Spinal cord (tissue), 9 donors: ENCODE measurements at regions not wholly inside any gene's neighbourhood (a gene's known extent, or its start where the extent isn't known, plus 50 kb on each side); places are given as distances from the start of the nearest gene placed in this dataset.

ENCODE experiments used
- DNase-seq, 6 donors: peaks; one replicate each; pipeline versions ENCODE4 v3.0.0 to v3.0.0-alpha.2; 2013 to 2015; ENCODE audit warnings: low spot score in 6 of 6, low read depth in 4 of 6
- H3K27ac ChIP-seq: one replicate; pipeline ENCODE4 v1.5.1; 2013; ENCODE audit warnings: low read depth, low read length, control low read depth
- H3K27me3 ChIP-seq: one replicate; pipeline ENCODE4 v1.6.1; 2013; ENCODE audit warnings: low read length; ENCODE audit not compliant: control insufficient read depth, insufficient read depth
- H3K36me3 ChIP-seq: one replicate; pipeline ENCODE4 v1.6.1; 2013; ENCODE audit warnings: low read length; ENCODE audit not compliant: control insufficient read depth, insufficient read depth
- H3K4me1 ChIP-seq: one replicate; pipeline ENCODE4 v1.6.1; 2013; ENCODE audit warnings: low read length; ENCODE audit not compliant: control insufficient read depth, insufficient read depth
- H3K4me3 ChIP-seq: one replicate; pipeline ENCODE4 v1.5.1; 2013; ENCODE audit warnings: low read depth, low read length, control low read depth
- H3K9me3 ChIP-seq: one replicate; pipeline ENCODE4 v1.6.1; 2013; ENCODE audit warnings: low read length; ENCODE audit not compliant: control insufficient read depth, insufficient read depth
- WGBS: methylation state at CpG from one replicate; pipeline ENCODE4 v1.1.5; 2013; ENCODE audit warnings: missing lambda C conversion rate; ENCODE audit not compliant: insufficient coverage; 5-methylcytosine and 5-hydroxymethylcytosine counted together
- donor health status: healthy.

DNA sequence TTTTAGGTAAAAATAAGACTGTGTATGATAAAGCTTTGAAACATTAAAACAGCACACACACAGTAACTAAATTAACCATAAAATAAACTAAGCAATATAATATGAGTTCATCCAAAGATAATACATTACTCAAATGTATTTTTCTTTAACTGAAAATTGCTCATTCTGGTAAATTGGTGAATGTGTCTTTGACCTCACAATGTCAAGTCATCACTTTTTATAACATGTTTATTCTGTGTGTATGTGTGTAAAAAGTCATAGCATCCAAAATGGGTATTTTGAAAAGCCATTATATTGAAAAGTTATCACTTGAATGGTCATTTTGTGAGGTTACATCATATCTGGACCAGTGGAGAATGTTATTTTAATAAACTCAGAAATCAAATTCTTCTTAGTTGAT lies 724.6 kb downstream of the ADGRL2 start:
- peaks cover 4% of the 10 kb centered on the region for H3K9me3 ChIP-seq
- H3K4me1 ChIP-seq = no peaks in the 10 kb centered on the region
- no peak overlapping the region for H3K27ac ChIP-seq
- no peak overlapping the region for H3K4me3 ChIP-seq
- H3K27me3 ChIP-seq = no peaks in the 10 kb centered on the region
- DNase-seq = no peak
- H3K36me3 ChIP-seq = no peaks in the 10 kb centered on the region

DNA sequence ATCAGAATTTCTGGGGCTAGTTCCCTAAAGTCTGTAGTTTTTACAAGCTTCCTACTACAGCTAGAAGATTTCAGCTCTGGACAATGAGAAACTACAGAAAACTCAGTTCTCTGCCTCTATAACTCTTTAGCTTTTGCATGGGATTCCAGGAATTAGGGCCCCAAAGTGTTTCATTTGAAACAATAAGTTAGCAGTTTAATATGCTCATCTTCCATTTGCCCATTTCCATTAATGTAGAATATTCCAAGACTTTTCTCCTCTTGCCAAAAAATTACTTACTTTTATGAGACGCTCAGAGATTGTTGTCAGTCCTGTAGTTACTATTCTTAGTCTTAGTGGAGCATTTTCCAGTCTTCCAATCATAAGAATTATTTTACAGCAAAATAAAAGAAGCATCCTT lies 719.9 kb downstream of the ADGRL2 start:
- no peak overlapping the region for H3K4me3 ChIP-seq
- no peaks in the 10 kb centered on the region for H3K27me3 ChIP-seq
- no CpG with 5 or more reads among the region's 1 CpG for WGBS
- H3K36me3 ChIP-seq = no peaks in the 10 kb centered on the region
- no peak overlapping the region for H3K27ac ChIP-seq
- peaks cover 3% of the 10 kb centered on the region for H3K4me1 ChIP-seq
- H3K9me3 ChIP-seq = no peaks in the 10 kb centered on the region
- DNase-seq = no peak

DNA sequence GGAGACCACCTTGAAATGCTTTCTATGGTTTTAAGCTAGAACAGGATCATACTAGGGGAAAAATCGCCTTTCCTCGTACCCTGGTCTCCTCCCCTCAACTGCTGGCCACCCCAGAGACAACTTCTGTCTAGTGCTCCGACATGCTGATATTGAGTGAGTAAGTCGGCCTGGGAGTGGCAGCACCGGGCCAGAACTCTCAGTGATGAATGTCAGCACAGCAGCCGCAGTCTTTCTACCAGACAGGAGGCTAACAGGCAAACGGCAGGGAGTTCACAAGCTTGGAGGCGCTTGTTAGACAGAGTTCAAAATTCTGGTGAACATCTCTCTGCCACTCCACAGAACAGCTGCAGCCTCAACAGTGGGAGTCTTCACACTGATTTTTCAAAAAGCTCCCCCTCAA lies 716.9 kb downstream of the ADGRL2 start:
- Histone ChIP-seq H3K27me3 (no peaks in the 10 kb centered on the region), H3K36me3 (no peaks in the 10 kb centered on the region), H3K4me1 (peaks cover 3% of the 10 kb centered on the region), H3K27ac (no peak overlapping the region), H3K4me3 (no peak overlapping the region), H3K9me3 (no peaks in the 10 kb centered on the region)
- peak in 4 of 6 donors; percentile 4 to 75 (median 38) for DNase-seq
- 15% methylated on average over 5 of the region's 8 CpGs for WGBS

DNA sequence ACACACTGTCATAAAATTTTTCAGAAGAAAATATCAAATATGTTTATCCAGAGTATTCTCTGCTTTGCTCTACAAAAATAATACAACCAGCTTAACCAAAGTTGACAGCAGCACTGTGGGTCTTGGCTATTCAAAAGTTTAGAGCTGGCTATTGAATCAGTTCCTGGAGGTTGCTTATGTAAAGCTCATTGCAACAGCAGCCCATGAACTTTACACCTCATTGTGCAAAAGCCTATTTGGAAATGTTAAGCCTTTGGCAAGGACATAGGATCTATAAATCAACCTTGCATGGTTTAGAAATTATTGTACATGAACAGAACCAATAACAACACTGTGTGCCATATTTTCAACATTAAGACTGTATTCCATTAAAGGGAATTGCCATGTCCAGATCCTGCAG lies 714.9 kb downstream of the ADGRL2 start:
- peaks cover 3% of the 10 kb centered on the region for H3K4me1 ChIP-seq
- no peaks in the 10 kb centered on the region for H3K27me3 ChIP-seq
- H3K9me3 ChIP-seq = no peaks in the 10 kb centered on the region
- no peak overlapping the region for H3K27ac ChIP-seq
- H3K36me3 ChIP-seq = no peaks in the 10 kb centered on the region
- H3K4me3 ChIP-seq = no peak overlapping the region
- no peak for DNase-seq

DNA sequence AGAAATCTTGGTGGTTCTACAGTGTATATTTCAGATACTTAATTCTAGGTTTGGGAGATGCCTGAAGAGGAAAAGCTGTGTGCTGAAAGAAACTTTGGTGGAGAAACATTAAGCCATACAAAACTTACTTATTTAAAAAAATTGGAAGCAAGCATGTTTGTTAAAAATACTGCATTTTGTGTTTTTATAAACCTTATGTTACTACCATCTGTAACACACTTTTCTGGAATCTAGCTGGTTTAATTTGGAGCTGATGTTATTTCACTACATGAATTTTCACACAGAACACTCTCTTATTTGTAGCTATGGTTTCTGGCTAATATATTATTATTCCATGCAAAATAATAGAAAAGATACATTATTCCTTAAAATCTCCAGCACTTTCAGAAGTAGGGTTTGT lies 710.7 kb downstream of the ADGRL2 start:
- peak in 1 of 6 donors; percentile 75 for DNase-seq
- Histone ChIP-seq H3K27ac (no peak overlapping the region), H3K4me1 (no peaks in the 10 kb centered on the region), H3K9me3 (no peaks in the 10 kb centered on the region), H3K36me3 (no peaks in the 10 kb centered on the region), H3K27me3 (no peaks in the 10 kb centered on the region), H3K4me3 (no peak overlapping the region)

DNA sequence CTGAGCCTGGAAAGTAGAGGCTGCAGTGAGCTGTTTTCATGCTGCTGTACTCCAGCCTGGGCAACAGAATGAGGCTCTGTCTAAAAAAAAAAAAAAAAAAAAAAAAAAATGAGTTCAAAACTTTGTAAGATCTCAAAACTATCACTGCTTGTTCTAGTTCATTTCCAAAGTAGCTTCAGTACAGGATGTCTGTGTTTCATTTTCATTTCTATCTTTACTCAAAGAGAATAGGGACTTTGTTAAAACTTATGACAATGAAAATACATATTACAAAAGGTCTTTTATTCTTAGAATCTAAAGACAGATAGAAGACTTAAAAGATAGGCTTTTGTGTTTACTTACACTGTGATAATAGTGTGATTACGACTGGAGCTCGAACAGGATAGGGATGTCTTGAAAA lies 709.7 kb downstream of the ADGRL2 start:
- H3K27me3 ChIP-seq = no peaks in the 10 kb centered on the region
- H3K36me3 ChIP-seq = no peaks in the 10 kb centered on the region
- no peak overlapping the region for H3K4me3 ChIP-seq
- WGBS = no CpG with 5 or more reads among the region's 2 CpGs
- H3K4me1 ChIP-seq = no peaks in the 10 kb centered on the region
- H3K27ac ChIP-seq = no peak overlapping the region
- H3K9me3 ChIP-seq = no peaks in the 10 kb centered on the region
- no peak for DNase-seq

DNA sequence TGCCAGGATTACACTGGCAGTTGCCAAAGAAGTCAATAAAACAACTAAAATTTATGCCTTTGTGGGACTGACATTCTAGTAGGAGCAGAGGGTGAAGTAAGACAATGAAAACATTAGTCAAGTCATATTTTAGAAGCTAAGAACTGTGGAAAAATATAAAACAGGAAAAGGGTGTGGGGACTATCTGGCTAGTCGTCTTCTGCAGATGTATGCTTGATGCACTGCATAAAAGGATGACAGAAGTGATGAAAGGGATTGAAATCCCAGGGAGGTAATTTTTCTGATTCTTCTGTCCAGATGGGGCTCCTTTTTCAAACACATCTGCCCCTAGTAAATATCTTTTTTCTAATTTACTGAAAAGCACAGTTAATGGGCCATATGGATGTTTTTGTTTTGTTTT lies 706.3 kb downstream of the ADGRL2 start:
- no peak for DNase-seq
- no peak overlapping the region for H3K27ac ChIP-seq
- no peaks in the 10 kb centered on the region for H3K4me1 ChIP-seq
- no peaks in the 10 kb centered on the region for H3K9me3 ChIP-seq
- H3K4me3 ChIP-seq = no peak overlapping the region
- WGBS = no CpG with 5 or more reads among the region's 1 CpG
- H3K36me3 ChIP-seq = no peaks in the 10 kb centered on the region
- H3K27me3 ChIP-seq = no peaks in the 10 kb centered on the region

DNA sequence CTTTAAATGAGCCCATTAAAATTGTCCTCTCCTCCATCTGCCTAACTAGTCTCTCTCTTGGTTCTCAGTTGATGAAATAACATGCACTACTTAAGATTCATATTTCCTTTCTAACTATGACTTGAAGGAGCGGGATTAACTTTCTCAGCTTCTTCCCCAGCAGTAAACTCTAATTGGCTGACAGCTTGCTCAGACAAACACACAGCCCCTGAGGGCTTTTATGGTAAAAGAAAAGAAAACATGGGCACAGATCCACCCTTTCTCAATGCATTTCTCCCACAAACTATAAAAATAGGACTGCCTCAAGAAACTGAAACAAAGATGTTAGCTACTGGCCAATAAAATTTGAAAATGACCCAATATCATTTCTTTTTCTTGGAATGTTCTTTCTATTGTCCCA lies 703.1 kb downstream of the ADGRL2 start:
- Histone ChIP-seq H3K36me3 (no peaks in the 10 kb centered on the region), H3K4me3 (no peak overlapping the region), H3K4me1 (no peaks in the 10 kb centered on the region), H3K27ac (no peak overlapping the region), H3K9me3 (no peaks in the 10 kb centered on the region), H3K27me3 (no peaks in the 10 kb centered on the region)
- DNase-seq = peak in 1 of 6 donors; percentile 72
- WGBS = 80% methylated on average over 1 of the region's 1 CpG

DNA sequence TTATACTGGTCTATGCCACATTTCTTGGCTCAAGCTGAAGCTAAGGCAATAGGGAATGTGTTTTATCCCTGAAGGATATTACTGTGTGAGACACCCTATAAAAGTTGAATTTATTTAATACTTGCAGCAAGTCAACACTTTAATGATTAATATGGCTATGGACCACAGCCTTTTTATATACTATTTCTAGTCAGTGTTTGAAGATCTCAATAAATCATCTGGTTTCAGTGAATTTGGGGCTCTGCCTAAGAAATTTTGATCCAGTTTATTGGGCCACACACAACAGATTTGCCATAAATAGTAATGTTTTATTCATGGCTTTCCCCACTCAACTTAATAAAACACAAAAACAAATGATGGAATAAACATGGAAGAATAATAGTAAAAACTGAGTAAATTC lies 698.3 kb downstream of the ADGRL2 start:
- no peaks in the 10 kb centered on the region for H3K4me1 ChIP-seq
- no peaks in the 10 kb centered on the region for H3K27me3 ChIP-seq
- DNase-seq = no peak
- H3K9me3 ChIP-seq = peaks cover 11% of the 10 kb centered on the region
- no peak overlapping the region for H3K27ac ChIP-seq
- no peaks in the 10 kb centered on the region for H3K36me3 ChIP-seq
- H3K4me3 ChIP-seq = no peak overlapping the region

DNA sequence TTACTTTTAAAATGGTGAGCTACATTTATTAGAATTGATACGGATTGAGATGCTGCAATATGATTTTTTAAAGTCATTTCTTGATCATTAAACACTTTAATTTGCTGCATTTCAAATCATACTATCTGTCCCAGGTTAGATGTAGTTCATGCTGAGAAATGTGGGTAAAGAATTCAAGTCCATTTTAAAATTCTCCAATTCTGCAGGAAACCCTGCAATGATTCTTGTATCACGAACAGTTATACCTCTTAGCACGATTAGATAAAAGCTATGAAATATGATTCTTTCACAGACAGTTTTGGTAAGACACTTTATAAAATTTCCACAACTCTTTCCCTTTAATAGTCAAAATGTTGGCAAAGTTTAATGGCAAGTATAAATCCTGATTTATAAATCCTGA lies 693.4 kb downstream of the ADGRL2 start:
- Histone ChIP-seq H3K27ac (no peak overlapping the region), H3K9me3 (peaks cover 11% of the 10 kb centered on the region), H3K27me3 (no peaks in the 10 kb centered on the region), H3K4me1 (no peaks in the 10 kb centered on the region), H3K36me3 (no peaks in the 10 kb centered on the region), H3K4me3 (no peak overlapping the region)
- DNase-seq = no peak
- WGBS = no CpG with 5 or more reads among the region's 3 CpGs

DNA sequence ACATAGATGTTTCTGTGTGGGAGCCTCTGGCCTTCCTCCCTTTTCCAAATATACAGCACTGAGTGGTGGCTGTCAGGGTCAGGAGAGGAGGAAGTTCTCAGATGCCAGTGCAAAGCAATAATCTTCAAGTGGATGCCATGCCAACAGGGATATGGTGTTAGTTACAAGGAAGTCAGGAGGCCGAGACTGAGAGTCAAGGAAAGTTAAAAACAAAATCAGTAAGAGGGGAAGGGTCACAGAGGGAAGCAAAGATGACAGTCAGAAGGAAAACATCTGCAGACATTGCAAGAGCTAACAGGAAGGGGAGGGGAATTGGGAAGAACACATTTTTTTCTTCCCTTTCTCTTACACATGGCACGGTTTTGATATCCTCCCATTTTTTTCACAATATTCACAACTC lies 691.4 kb downstream of the ADGRL2 start:
- no peak for DNase-seq
- Histone ChIP-seq H3K4me1 (no peaks in the 10 kb centered on the region), H3K27ac (no peak overlapping the region), H3K4me3 (no peak overlapping the region), H3K36me3 (no peaks in the 10 kb centered on the region), H3K9me3 (peaks cover 11% of the 10 kb centered on the region), H3K27me3 (no peaks in the 10 kb centered on the region)
- WGBS = 86% methylated on average over 1 of the region's 2 CpGs
